Osteoblast (primary cell): ENCODE measurements at regions not wholly inside any gene's neighbourhood (a gene's known extent, or its start where the extent isn't known, plus 50 kb on each side); places are given as distances from the start of the nearest gene placed in this dataset.
"Not testable (repeated sequence)": the region's sequence is repeated elsewhere in the genome, so short reads cannot be mapped to it uniquely, and the experiment has no call there.

Experiments
- DNase-seq: peaks from one replicate; pipeline ENCODE4 v3.0.0; 2011; ENCODE audit warnings: low spot score, mixed read lengths; ENCODE audit not compliant: insufficient read length; ENCODE audit errors: missing footprints
- H2AFZ ChIP-seq: 2 replicates; pipeline ENCODE4 v1.6.0; 2011; ENCODE audit warnings: mild to moderate bottlenecking, low read length
- H3K27ac ChIP-seq: 2 replicates; pipeline ENCODE4 v1.5.1; 2011; ENCODE audit warnings: mild to moderate bottlenecking, low read depth, low read length, moderate library complexity
- H3K27me3 ChIP-seq: 2 replicates; pipeline ENCODE4 v1.6.0; 2012; ENCODE audit warnings: mild to moderate bottlenecking, control low read depth, inconsistent platforms, low read length, moderate library complexity; ENCODE audit not compliant: insufficient read depth
- H3K36me3 ChIP-seq: 2 replicates; pipeline ENCODE4 v1.5.1; 2011; ENCODE audit warnings: mild to moderate bottlenecking, low read length, control low read depth, moderate library complexity; ENCODE audit not compliant: insufficient read depth
- H3K4me1 ChIP-seq: 2 replicates; pipeline ENCODE4 v1.5.1; 2011; ENCODE audit warnings: mild to moderate bottlenecking, low read length, control low read depth, moderate library complexity; ENCODE audit not compliant: insufficient read depth
- H3K4me2 ChIP-seq: 2 replicates; pipeline ENCODE4 v1.6.0; 2011; ENCODE audit warnings: mild to moderate bottlenecking, low read length; ENCODE audit not compliant: insufficient read depth
- H3K4me3 ChIP-seq: fragments of 200-600 bp; sonication (generic); 3 replicates; pipeline ENCODE4 v1.5.1; 2012; ENCODE audit warnings: mild to moderate bottlenecking, low read length, inconsistent platforms; ENCODE audit not compliant: insufficient read depth
- H3K79me2 ChIP-seq: 2 replicates; pipeline ENCODE4 v1.6.0; 2012; ENCODE audit warnings: mild to moderate bottlenecking, low read length, control low read depth, inconsistent platforms; ENCODE audit not compliant: insufficient read depth
- H3K9me3 ChIP-seq: 2 replicates; pipeline ENCODE4 v1.5.1; 2011; ENCODE audit warnings: low read depth, low read length, control low read depth
- H4K20me1 ChIP-seq: 2 replicates; pipeline ENCODE4 v1.6.0; 2012; ENCODE audit warnings: mild to moderate bottlenecking, low read length, control low read depth; ENCODE audit not compliant: insufficient read depth
- CTCF ChIP-seq: IDR thresholded peaks from 2 replicates; pipeline ENCODE4 v1.5.1; 2011; ENCODE audit warnings: mild to moderate bottlenecking, low read depth, low read length, moderate library complexity; ENCODE audit errors: extremely low read depth

- not testable (repeated sequence) for DNase-seq, H2AFZ ChIP-seq, H3K4me1 ChIP-seq, H3K4me2 ChIP-seq, H3K79me2 ChIP-seq, H4K20me1 ChIP-seq, H3K9me3 ChIP-seq, H3K27ac ChIP-seq, H3K4me3 ChIP-seq, H3K27me3 ChIP-seq, H3K36me3 ChIP-seq
Observed at GRCh38 chr10:47648594-47648993, 114.8 kb downstream of the SYT15B start.

GRCh38 chr10:47647523-47648101 lies 115.8 kb downstream of the SYT15B start:
- not testable (repeated sequence) for H3K4me3 ChIP-seq, H3K27me3 ChIP-seq, H4K20me1 ChIP-seq, H2AFZ ChIP-seq, H3K27ac ChIP-seq, H3K9me3 ChIP-seq, H3K36me3 ChIP-seq, H3K79me2 ChIP-seq, H3K4me1 ChIP-seq, H3K4me2 ChIP-seq, DNase-seq

- TF ChIP-seq CTCF, result peak; percentile 22
- H3K36me3 ChIP-seq, H3K4me2 ChIP-seq, H3K27me3 ChIP-seq, H2AFZ ChIP-seq, H3K27ac ChIP-seq, H3K4me1 ChIP-seq, H3K79me2 ChIP-seq, DNase-seq, H3K9me3 ChIP-seq, H4K20me1 ChIP-seq, H3K4me3 ChIP-seq: not testable (repeated sequence)
Observed at GRCh38 chr10:47646686-47647273, 116.6 kb downstream of the SYT15B start.

- not testable (repeated sequence) for H3K4me2 ChIP-seq, H2AFZ ChIP-seq, H3K27ac ChIP-seq, H3K4me3 ChIP-seq, H4K20me1 ChIP-seq, DNase-seq, H3K36me3 ChIP-seq, H3K4me1 ChIP-seq, H3K27me3 ChIP-seq, H3K79me2 ChIP-seq, H3K9me3 ChIP-seq
Observed at GRCh38 chr10:47626975-47627374, 103.5 kb upstream of the AGAP9 start.

- H3K9me3 ChIP-seq, H3K27me3 ChIP-seq, H3K36me3 ChIP-seq, H3K27ac ChIP-seq, H2AFZ ChIP-seq, H3K4me2 ChIP-seq, H3K4me3 ChIP-seq, H3K79me2 ChIP-seq, H4K20me1 ChIP-seq, DNase-seq, H3K4me1 ChIP-seq: not testable (repeated sequence)
Observed at GRCh38 chr10:47622719-47623118, 99.3 kb upstream of the AGAP9 start.

GRCh38 chr10:47619300-47620012 lies 96.0 kb upstream of the AGAP9 start:
- not testable (repeated sequence) for DNase-seq, H3K4me3 ChIP-seq, H4K20me1 ChIP-seq, H2AFZ ChIP-seq, H3K4me1 ChIP-seq, H3K27ac ChIP-seq, H3K79me2 ChIP-seq, H3K36me3 ChIP-seq, H3K4me2 ChIP-seq, H3K27me3 ChIP-seq, H3K9me3 ChIP-seq

- not testable (repeated sequence) for H3K9me3 ChIP-seq, H3K27me3 ChIP-seq, DNase-seq, H3K4me2 ChIP-seq, H3K36me3 ChIP-seq, H3K4me3 ChIP-seq, H3K27ac ChIP-seq, H3K4me1 ChIP-seq, H3K79me2 ChIP-seq, H2AFZ ChIP-seq, H4K20me1 ChIP-seq
Observed at GRCh38 chr10:47609311-47609710, 85.9 kb upstream of the AGAP9 start.
